ENCODE measurements at regions not wholly inside any gene's neighbourhood (a gene's known extent, or its start where the extent isn't known, plus 50 kb on each side); places are given as distances from the start of the nearest gene placed in this dataset.

GRCh38 chr15:62922514-62922913, 120.0 kb upstream of the TPM1 start:
- TF ChIP-seq CTCF (IDR thresholded peaks at IDR 0.05; ENCODE audit: low read depth, low read length) (no peak), EZH2phosphoT487 (IDR thresholded peaks at IDR 0.05; ENCODE audit: low read depth) (no peak)

Data from OCI-LY3 (cell line).